ENCODE measurements at regions not wholly inside any gene's neighbourhood (a gene's known extent, or its start where the extent isn't known, plus 50 kb on each side); places are given as distances from the start of the nearest gene placed in this dataset.

- TF ChIP-seq CTCF (IDR thresholded peaks at IDR 0.05) (no peak), POLR2A (IDR thresholded peaks at IDR 0.05) (no peak)
Measured at GRCh38 chr3:81841540-81841939, 80.1 kb upstream of the GBE1 start.
